Smooth muscle cell (in vitro differentiated cells): ENCODE measurements at regions not wholly inside any gene's neighbourhood (a gene's known extent, or its start where the extent isn't known, plus 50 kb on each side); places are given as distances from the start of the nearest gene placed in this dataset.

Source experiments
- DNase-seq: peaks from one replicate; lab custom pipeline; 2025; ENCODE audit not compliant: unreplicated experiment; lab: John Stamatoyannopoulos, UW
- H2AFZ ChIP-seq: fragments of 200-600 bp; sonication (generic); 2 replicates; pipeline ENCODE4 v1.6.0; 2016; ENCODE audit warnings: antibody characterized with exemption, low read depth, mild to moderate bottlenecking
- H3F3A ChIP-seq: fragments of 200-600 bp; sonication (generic); 2 replicates; pipeline ENCODE4 v1.6.0; 2017; ENCODE audit warnings: antibody characterized with exemption, low read depth
- H3K27ac ChIP-seq: fragments of 200-600 bp; sonication (generic); 2 replicates; pipeline ENCODE4 v1.5.1; 2016; ENCODE audit warnings: low read depth, mild to moderate bottlenecking
- H3K27me3 ChIP-seq: fragments of 200-600 bp; sonication (generic); 2 replicates; pipeline ENCODE4 v1.6.1; 2016; ENCODE audit warnings: low read depth, mild to moderate bottlenecking
- H3K36me3 ChIP-seq: fragments of 200-600 bp; sonication (generic); 2 replicates; pipeline ENCODE4 v1.5.1; 2016; ENCODE audit warnings: low read depth
- H3K4me1 ChIP-seq: fragments of 200-600 bp; sonication (generic); 2 replicates; pipeline ENCODE4 v1.5.1; 2016; ENCODE audit warnings: low read depth
- H3K4me2 ChIP-seq: fragments of 200-600 bp; sonication (generic); 2 replicates; pipeline ENCODE4 v1.6.0; 2016; ENCODE audit warnings: mild to moderate bottlenecking
- H3K4me3 ChIP-seq: fragments of 200-600 bp; sonication (generic); 2 replicates; pipeline ENCODE4 v1.5.1; 2016; ENCODE audit warnings: mild to moderate bottlenecking
- H3K79me2 ChIP-seq: fragments of 200-600 bp; sonication (generic); 2 replicates; pipeline ENCODE4 v1.6.0; 2016; ENCODE audit warnings: low read depth, mild to moderate bottlenecking
- H3K9ac ChIP-seq: fragments of 200-600 bp; sonication (generic); 2 replicates; pipeline ENCODE4 v1.6.0; 2016; ENCODE audit warnings: low read depth
- H3K9me3 ChIP-seq: fragments of 200-600 bp; sonication (generic); replicated peaks from 2 replicates; pipeline ENCODE4 v1.5.1; 2016; ENCODE audit warnings: low read depth
- H4K20me1 ChIP-seq: fragments of 200-600 bp; sonication (generic); 2 replicates; pipeline ENCODE4 v1.6.0; 2016; ENCODE audit warnings: low read depth
- WGBS: methylation state at CpG from one replicate; pipeline ENCODE4 v1.1.7; 2016; ENCODE audit warnings: low lambda C conversion rate; 5-methylcytosine and 5-hydroxymethylcytosine counted together
- TF ChIP-seq, protein P1 (sequence below): fragments of 200-600 bp; sonication (generic); IDR thresholded peaks from 2 replicates; pipeline ENCODE4 v1.5.1; 2017; ENCODE audit warnings: borderline replicate concordance, mild to moderate bottlenecking, antibody characterized with exemption; ENCODE audit not compliant: insufficient read depth, poor library complexity, severe bottlenecking

DNA sequence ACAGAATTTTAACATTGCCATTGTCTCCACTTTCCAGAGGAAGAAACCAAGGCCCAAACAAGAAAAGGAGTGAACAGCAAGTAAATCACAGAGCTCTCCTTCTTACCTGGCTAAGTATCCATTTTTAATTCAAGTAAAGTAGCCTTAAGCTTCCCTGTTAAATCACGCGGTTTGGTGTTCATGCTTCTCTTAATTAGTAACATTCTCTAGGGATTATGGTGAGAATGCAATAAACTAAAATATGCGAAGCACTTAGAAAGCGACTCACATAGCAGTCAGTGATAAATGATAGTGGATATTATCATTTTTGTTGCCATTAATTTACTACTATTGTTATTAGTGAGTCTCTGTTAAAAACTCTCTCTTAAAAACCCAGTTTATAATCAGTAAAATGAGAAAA is 630.5 kb upstream of the TMPRSS15 start:
- H3K4me2 ChIP-seq, result peak overlapping the region; percentile 48
- no peaks in the 10 kb centered on the region for H4K20me1 ChIP-seq
- H3F3A ChIP-seq, result no peaks in the 10 kb centered on the region
- no peaks in the 10 kb centered on the region for H3K79me2 ChIP-seq
- DNase-seq, result no peak
- no peaks in the 10 kb centered on the region for H3K27me3 ChIP-seq
- H3K36me3 ChIP-seq, result no peaks in the 10 kb centered on the region
- H3K4me1 ChIP-seq, result no peaks in the 10 kb centered on the region
- H2AFZ ChIP-seq, result no peak overlapping the region
- H3K27ac ChIP-seq, result no peak overlapping the region
- no peak overlapping the region for H3K4me3 ChIP-seq
- no peaks in the 10 kb centered on the region for H3K9me3 ChIP-seq
- WGBS, result 44% methylated on average over 4 of the region's 4 CpGs
- H3K9ac ChIP-seq, result no peak overlapping the region
- TF ChIP-seq, protein P1, sequence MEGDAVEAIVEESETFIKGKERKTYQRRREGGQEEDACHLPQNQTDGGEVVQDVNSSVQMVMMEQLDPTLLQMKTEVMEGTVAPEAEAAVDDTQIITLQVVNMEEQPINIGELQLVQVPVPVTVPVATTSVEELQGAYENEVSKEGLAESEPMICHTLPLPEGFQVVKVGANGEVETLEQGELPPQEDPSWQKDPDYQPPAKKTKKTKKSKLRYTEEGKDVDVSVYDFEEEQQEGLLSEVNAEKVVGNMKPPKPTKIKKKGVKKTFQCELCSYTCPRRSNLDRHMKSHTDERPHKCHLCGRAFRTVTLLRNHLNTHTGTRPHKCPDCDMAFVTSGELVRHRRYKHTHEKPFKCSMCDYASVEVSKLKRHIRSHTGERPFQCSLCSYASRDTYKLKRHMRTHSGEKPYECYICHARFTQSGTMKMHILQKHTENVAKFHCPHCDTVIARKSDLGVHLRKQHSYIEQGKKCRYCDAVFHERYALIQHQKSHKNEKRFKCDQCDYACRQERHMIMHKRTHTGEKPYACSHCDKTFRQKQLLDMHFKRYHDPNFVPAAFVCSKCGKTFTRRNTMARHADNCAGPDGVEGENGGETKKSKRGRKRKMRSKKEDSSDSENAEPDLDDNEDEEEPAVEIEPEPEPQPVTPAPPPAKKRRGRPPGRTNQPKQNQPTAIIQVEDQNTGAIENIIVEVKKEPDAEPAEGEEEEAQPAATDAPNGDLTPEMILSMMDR, result no peak

DNA sequence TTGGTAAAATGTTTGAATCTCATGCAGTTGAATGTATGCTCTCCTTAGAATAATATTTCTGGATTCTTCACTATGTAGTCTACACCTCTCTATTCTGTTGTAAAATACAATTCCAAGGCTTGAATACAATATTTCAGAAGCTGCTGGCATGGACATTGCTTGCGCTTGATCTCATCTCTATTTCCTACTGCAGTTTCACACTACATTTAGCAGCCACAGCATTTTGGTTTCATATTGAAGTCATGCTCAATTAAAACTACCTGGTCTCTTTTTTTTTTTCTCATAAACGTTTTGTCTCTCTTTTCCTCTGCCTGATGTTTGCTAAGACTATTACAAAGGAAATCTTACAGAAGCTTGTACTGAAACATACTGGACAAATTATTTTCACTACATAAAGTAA is 631.0 kb upstream of the TMPRSS15 start:
- no peaks in the 10 kb centered on the region for H3K9me3 ChIP-seq
- 67% methylated on average over 2 of the region's 2 CpGs for WGBS

DNA sequence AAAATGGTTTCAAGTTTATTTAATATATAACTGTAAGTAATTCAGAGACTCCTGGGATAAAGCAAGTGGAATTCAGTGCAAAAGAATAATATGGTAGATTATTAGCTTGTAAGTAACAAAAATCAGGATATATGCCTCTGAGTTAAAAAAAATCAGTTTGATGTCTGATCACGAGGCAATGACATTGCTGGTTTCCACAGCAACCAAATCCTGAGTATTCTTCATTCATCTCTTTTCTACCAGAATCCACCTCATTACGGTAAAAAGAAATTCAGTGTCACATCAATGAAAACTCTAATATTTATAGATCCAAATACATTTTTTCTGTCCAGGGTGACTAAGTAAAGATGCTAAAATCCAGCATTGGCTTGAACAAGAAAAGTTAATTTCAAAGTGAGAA is 642.3 kb upstream of the TMPRSS15 start:
- no peak for DNase-seq
- no peak overlapping the region for H3K9ac ChIP-seq
- H2AFZ ChIP-seq, result no peak overlapping the region
- H3K4me1 ChIP-seq, result no peaks in the 10 kb centered on the region
- no peaks in the 10 kb centered on the region for H3K9me3 ChIP-seq
- H3K79me2 ChIP-seq, result no peaks in the 10 kb centered on the region
- no peak overlapping the region for H3K4me2 ChIP-seq
- no peaks in the 10 kb centered on the region for H3K36me3 ChIP-seq
- no peaks in the 10 kb centered on the region for H3F3A ChIP-seq
- no peak overlapping the region for H3K27ac ChIP-seq
- H3K27me3 ChIP-seq, result no peaks in the 10 kb centered on the region
- TF ChIP-seq, protein P1, result no peak
- 43% methylated on average over 2 of the region's 2 CpGs for WGBS
- no peak overlapping the region for H3K4me3 ChIP-seq
- no peaks in the 10 kb centered on the region for H4K20me1 ChIP-seq

More for the DNA sequence above, 631.0 kb upstream of the TMPRSS15 start:
- no peaks in the 10 kb centered on the region for H3F3A ChIP-seq
- no peak overlapping the region for H3K9ac ChIP-seq
- no peaks in the 10 kb centered on the region for H3K27me3 ChIP-seq
- TF ChIP-seq, protein P1, result no peak
- no peak overlapping the region for H3K27ac ChIP-seq
- no peak overlapping the region for H3K4me2 ChIP-seq
- no peaks in the 10 kb centered on the region for H3K79me2 ChIP-seq
- DNase-seq, result no peak
- H3K4me3 ChIP-seq, result no peak overlapping the region
- H3K4me1 ChIP-seq, result no peaks in the 10 kb centered on the region
- no peaks in the 10 kb centered on the region for H4K20me1 ChIP-seq
- no peaks in the 10 kb centered on the region for H3K36me3 ChIP-seq
- no peak overlapping the region for H2AFZ ChIP-seq

DNA sequence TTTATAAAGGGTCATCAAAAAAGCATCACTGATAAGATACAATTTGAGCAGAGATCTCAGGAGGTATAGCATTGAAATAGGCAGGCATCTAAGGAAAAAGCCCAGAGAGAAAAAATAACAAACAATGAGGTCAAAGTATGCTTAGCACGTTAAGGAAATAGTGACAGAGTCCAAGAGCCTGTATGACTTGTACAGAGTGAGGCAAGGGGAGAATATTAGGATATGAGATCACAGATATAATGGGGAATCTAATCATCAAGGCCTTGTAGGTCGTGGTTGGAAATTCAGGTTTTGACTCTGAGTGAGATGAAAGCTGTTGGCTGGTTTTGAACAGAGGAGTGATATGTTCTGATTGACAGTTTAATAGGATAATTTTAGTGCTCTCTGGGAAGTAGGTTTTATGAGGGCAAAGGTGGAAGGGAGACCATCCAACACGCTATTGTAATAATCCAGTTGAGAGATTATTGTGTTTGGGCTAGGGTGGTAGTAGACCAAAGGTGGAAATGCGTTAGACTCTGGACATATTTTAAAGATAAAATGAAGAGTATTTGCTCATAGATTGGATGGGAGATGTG is 644.6 kb upstream of the TMPRSS15 start:
- TF ChIP-seq, protein P1, result no peak
- Histone ChIP-seq H2AFZ (no peak overlapping the region), H4K20me1 (no peaks in the 10 kb centered on the region), H3K79me2 (no peaks in the 10 kb centered on the region), H3K9ac (no peak overlapping the region), H3K4me3 (no peak overlapping the region), H3K9me3 (peaks cover 3% of the 10 kb centered on the region), H3F3A (no peaks in the 10 kb centered on the region), H3K4me1 (no peaks in the 10 kb centered on the region), H3K4me2 (no peak overlapping the region), H3K36me3 (no peaks in the 10 kb centered on the region), H3K27ac (no peak overlapping the region), H3K27me3 (no peaks in the 10 kb centered on the region)
- WGBS, result 71% methylated on average over 4 of the region's 4 CpGs
- no peak for DNase-seq
